ENCODE measurements at regions not wholly inside any gene's neighbourhood (a gene's known extent, or its start where the extent isn't known, plus 50 kb on each side); places are given as distances from the start of the nearest gene placed in this dataset.

DNA sequence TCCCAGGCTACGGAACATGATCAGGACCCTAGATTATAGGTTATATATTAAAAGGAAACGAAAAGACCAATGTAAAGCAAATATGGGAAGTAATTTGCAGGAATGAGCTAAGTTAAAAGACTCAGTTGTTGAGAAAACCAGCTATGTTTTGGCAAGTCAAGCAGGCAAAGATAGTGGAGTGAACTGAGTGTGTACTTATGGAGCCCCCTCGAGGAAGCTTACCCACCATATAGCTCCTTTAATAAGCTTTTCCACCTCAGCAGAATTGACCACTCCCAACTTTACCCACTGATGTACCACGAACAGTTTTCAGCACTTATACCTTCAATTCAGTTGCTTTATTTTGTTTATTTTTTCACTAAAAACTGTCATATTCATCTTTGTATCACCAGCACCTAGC lies 57.3 kb upstream of the PJA2 start:
- Histone ChIP-seq H3K27ac (no peak overlapping the region), H3K9me3 (no peaks in the 10 kb centered on the region), H3K36me3 (no peaks in the 10 kb centered on the region), H3K4me3 (no peak overlapping the region), H3K4me1 (peaks cover 4 to 5% of the 10 kb centered on the region in 2 donors), H3K27me3 (no peaks in the 10 kb centered on the region)
- intact Hi-C loops (cut with DNase I), result no loop called here
- ATAC-seq (no peak), DNase-seq (no peak)
- TF ChIP-seq, protein P1, sequence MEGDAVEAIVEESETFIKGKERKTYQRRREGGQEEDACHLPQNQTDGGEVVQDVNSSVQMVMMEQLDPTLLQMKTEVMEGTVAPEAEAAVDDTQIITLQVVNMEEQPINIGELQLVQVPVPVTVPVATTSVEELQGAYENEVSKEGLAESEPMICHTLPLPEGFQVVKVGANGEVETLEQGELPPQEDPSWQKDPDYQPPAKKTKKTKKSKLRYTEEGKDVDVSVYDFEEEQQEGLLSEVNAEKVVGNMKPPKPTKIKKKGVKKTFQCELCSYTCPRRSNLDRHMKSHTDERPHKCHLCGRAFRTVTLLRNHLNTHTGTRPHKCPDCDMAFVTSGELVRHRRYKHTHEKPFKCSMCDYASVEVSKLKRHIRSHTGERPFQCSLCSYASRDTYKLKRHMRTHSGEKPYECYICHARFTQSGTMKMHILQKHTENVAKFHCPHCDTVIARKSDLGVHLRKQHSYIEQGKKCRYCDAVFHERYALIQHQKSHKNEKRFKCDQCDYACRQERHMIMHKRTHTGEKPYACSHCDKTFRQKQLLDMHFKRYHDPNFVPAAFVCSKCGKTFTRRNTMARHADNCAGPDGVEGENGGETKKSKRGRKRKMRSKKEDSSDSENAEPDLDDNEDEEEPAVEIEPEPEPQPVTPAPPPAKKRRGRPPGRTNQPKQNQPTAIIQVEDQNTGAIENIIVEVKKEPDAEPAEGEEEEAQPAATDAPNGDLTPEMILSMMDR (IDR thresholded peaks at IDR 0.05), result no peak
